Inflammatory macrophage (primary cell): ENCODE measurements at regions not wholly inside any gene's neighbourhood (a gene's known extent, or its start where the extent isn't known, plus 50 kb on each side); places are given as distances from the start of the nearest gene placed in this dataset.
"Not testable (repeated sequence)": the region's sequence is repeated elsewhere in the genome, so short reads cannot be mapped to it uniquely, and the experiment has no call there.

ENCODE experiments used
- DNase-seq, 2 donors: peaks; one replicate each; pipeline ENCODE4 v3.0.0-alpha.2; 2020 to 2022

DNA sequence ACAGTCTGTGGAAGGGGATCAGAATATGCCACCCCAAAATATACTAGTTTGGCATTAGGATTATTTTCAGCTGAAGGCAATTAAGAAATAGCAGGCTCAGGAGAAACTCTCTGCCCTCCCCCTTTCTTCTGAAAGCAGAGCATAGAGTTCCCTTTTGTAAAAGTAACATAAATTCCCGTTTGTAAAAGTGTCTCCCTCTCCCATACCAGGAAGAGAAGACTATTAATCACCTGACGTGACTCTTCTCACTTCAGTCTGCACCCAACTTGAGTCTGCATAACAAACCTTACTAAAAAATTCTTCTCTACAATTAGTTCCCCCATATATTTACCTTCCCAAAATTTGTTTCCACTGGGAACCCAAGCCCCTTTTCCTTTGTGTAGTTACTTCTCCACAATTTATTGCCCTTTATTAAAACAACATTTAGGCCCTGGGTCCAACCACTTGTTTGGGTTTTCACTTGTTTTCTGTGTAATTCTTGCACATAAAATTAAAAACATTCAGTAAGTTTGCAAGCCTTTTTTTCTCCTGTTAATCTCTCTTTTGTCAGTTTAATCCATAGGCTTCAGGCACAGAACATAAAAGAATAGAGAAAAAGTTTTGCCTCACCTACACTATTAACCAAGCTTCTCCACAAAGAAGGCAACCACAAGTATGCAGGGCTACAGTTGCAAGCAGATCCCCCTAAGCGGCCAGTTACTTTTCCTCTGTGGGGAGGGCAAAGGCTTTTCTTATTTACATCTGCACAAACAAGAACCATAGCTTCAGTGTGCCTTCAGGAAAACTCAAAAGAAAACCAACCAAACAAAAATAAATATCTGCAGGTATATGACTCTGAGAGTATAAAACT lies 73.8 kb upstream of the EPCAM start:
- peak; percentile 41 to 42 for DNase-seq

DNA sequence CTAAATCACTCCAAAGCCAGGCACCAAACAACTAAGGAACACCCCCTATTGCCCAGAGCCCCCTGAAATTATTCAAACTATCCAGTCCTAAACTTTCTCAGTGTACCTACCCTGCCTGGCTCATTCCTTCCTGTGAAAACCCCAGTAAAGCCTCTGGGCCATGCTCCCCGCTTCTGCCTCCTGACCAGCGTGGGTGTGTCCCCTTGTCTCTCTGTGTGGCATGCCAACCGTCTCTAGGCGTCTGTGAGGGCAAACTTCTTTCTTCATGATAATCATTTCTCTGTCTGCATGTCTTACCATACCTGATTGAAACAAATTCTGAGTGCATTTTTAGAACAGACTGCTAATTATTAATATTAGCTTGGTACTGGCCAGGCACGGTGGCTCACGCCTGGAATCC lies 75.1 kb upstream of the EPCAM start:
- peak; percentile 52 to 62 for DNase-seq

DNA sequence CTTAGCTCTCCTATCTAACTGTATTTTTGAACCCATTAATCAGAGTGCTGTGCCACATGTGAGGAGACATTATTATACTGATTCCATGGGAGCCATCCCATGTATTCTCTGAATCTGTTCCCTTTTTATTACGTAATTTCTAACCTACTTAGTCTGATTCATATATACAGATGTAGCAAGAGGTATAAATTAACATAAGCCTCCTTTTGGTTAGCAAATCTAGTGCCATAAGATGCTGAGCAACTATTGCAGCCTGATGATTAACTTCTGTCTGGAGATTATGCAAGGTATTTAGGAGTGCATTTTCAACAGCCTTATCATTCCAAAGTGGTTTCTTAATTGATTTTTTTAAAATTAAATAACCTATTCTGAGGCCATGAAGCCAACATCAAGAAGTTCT lies 80.2 kb upstream of the EPCAM start:
- peak; percentile 82 to 93 for DNase-seq

DNA sequence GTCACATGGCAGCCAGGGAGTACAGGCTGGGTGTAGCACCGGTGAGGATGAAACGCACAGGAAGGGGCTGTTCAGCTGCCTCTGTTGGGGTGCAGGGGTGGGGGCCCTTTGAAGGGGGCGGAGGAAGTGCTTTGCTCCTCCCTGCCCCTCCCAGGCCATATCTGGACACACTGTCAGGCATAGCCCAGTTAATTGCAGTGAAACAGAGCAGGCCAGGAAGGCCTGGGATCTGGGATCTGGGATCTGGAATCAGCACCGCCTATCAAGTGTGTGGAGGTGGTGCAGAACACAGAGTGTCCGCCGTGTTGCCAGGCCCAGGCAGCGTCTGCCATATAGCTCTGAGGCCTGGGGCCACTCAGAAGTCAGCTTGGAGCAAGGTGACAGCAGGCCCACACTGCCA lies 85.5 kb upstream of the EPCAM start:
- DNase-seq: no peak

DNA sequence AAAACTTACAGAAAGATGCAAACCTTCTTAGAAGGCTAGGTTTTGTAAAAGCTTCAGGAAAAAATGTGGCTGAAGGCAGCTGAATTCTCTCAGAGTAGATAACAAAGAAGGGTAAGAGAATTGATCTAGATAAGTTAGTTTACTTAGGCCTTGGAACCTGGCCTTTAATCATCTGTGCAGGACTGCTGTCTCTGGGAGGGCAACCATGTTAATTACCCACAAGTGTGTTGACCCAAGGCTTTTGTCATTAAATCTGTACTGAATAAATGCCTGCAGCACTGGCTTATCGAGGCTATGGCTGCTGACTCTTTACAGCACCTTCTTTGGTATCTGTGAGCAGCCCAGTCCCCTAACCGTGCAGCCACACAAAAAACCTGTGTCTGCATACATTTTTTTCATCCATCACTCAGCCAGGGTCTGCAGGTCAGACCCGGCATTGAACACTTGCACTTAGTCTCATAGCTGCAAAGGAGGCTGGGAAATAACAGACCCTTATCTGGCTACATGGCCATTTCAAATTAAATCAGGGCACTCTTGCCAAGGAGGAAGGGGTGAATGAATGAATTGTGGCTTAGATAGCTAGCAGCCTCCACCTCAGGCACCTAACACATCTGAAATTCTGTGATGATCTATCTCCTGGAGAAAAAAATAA lies 86.4 kb upstream of the EPCAM start:
- no peak for DNase-seq

DNA sequence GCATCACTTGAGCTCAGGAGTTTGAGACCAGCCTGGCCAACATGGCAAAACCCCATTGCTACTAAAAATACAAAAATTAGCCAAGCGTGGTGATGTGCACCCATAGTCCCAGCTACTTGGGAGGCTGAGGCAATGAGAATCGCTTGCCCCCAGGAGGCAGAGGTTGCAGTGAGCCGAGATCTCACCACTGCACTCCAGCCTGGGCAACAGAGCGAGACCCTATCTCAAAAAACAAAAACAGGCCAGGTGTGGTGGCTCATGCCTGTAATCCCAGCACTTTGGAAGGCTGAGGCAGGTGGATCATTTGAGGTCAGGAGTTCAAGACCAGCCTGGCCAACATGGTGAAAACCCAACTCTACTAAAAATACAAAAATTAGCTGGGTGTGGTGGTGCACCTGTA lies 89.6 kb upstream of the EPCAM start:
- DNase-seq: not testable (repeated sequence)

DNA sequence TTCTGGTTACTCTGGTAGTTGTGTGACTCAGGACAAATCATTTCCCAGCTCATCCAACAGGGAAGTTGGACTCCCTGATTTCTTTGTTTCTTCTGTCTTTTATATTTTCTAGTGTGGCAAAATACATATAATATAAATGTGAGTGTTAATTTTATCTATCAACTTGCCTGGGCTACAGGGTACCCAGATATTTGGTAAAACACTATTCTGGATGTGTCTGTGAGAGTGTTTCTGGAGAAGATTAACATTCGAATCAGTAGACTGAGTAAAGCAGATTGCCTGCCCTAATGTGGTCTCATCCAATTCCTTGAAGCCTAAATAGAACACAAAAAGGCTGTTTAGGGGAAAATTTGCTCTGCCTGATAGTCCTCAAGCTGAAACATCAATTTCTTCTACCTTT lies 91.1 kb upstream of the EPCAM start:
- DNase-seq: no peak

DNA sequence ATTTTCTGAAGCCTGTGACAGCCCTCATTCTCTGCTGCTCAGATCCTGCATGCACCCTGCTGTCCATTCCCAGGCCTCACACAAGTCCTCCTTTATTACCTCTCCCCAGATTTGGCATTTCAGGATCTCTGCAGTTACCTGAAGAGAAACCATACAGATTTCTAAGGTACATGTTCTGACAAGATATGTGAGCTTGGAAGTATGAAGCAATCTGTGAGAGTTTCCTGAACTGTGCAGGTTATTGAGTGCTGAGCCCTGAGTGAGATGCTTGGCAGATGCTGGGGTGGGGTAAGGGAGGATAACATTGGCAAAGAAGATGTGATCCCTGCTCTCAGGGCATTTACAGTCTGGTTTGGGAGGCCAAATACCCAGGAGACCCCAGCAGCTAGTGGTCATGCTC lies 91.9 kb upstream of the EPCAM start:
- no peak for DNase-seq

DNA sequence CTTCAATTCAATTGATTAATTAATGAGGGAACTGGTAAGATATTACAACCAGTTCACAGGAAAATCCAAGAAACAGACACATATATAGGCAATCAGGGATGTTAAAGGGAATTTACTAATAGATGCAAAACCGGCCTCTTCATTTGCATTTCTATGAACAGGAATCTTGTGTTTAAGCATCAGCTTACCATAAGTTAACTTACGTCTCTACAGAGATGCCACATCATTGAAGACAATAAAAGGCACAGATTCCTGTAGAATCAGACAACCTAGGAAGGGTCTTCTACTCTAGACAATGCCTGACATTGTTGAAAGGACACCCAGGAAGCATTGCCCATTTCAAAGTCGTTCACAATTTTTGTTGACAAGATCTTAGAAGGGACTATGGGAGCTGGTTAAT lies 93.0 kb upstream of the EPCAM start:
- DNase-seq: no peak

DNA sequence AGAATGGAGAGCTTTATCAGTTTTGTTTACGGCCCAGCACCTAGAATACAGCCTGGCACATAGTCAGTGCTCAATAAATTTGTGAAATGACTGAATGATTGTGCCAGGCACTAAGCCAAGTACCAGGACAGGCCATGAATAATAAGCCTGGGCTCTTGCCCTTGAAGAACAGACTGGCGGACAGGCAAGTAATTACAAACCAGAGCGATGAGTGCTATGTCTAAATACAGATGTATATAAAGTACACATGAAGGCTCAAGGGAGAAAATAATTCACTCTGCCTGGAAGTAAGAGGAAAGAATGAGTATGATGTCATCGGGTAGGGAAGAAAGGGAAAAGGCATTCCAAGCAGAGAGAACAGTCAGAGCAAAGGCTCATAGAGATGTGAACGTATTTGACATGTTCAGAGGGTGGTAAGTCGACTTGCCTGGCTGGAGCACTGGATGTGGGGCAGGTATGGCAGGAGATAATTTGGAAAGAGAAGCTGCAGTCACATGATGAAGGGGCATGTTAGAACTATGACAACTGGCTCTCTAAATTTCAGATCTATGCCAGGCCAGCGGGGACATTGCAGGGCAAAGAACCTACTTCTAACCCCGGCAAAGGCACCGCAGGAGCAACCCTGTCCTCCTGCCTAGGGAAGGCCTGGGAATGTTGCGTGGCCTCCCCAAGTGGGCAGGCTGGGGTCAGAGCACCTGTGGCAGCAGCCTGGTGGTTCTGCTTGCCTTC lies 94.9 kb upstream of the EPCAM start:
- DNase-seq: no peak

DNA sequence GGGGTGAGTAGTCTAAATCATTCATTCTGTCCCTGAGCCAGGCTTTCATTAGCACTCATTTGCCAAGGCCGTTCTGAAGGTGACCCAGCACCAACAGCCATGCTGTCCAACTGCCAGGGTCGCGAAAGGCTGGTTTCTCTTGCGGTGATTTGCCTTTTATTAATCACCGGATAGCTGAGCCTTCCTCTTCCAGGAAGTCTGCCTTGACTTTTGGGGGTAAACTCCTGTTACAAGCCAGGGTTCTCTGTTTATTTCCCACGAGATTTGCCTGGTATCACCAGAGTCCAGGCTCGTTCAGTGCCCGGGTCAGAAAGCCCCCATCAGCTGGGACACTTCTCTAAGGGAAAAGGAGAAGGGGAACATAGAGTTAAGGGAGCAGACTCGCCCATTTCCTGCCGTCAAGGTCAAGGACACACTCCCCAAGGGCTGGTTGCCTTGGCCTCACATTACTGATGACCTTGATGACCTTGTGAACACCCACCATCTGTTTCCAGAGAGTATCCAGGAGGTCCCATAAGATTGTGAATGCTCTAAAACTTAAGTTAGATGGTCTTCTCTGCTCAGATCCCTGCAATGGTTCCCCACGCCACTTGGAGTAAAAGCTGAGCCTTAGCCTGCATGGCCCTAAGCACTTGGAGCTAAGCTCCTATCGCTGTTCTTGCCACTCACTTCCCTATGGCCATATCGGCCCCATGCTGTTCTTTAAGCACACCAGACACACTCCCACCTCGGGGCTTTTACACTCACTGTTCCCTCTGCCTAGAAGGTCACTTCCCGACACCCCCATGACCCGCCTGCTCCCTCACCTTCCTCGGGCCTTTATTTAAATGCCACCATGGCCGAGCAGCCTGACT lies 96.0 kb upstream of the EPCAM start:
- peak; percentile 7 to 28 for DNase-seq

DNA sequence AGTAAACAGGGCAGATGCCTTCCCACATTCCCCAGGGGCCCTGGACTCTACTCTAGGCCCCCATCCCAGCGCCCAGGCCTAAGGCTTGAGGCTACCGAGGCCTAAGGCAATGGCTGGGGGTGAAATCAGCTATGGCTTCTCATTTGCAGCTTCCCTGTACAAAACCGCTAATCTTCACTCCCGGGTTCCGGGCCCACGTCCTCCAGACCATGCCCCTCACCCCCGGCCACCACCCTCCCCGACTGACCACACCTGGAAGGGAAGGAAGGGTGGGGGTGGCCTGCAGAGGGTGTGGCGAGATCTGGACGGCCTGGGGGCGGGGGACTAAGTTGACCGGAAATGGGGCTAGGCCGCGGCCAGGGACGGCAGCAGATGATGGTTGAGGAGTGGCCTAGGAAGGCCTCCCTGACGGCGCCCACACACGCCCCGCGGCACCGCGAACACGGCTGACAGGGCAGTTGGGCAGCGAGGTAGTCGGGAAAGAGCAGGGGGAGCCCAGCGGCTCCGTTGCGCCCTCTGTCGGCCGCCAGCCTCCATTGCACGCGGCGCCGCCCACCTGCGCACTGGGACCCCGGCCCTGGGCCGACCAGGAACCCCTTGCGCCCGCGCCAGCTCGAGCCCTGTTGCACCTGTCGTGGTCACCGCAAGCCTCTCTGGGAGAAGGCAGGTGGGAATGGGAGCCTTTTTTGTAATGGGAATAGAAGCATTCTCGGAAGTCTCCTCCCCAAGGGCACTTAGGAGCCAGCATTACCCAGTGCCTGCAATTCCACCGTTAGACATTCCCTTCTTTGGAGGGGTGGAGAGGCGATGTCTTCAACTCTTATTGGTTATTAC lies 95.9 kb upstream of the CALM2 start:
- peak; percentile 54 to 65 for DNase-seq

DNA sequence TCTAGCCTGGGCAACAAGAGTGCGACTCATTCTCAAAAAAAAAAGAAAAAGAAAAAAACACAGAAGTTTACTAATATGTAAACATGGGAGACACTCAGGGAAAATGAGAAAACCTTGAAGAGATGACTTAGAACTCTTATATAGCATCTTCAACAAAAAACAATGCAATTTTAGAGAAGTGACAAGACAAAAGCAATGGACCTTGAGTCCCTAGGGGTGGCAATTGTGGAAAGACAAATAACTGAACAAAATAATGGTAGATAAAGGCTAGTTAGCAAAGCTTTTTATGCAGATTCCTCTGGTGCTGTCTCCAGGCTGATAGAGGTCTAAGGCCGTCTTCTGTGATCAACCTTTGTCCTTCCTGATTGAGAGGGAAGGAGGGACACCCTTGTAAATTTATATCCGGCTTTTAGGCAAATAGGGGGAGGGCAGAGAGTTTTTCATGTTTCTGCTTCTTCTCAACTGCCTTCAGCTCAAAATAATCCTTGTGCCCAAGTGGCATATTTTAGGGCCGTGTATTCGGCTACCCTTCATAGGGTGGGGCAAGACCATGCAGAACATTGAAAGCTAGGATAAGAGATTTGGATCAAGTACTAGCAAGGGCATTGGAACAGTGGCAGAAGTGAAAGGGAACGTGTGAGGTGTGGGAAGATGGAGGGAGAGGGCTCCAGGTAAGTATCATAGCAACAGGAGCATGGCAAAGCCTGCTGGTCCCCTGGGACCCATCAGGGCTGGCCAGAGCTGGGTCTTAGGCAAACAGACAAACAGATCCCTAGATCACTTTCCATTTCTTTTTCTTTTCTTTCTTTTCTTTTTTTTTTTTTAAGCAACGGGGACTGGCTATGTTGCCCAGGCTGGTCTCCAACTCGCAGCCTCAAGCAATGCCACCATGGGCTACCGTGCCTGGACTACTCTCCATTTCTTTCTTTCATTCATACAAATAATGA lies 95.0 kb upstream of the CALM2 start:
- no peak for DNase-seq

DNA sequence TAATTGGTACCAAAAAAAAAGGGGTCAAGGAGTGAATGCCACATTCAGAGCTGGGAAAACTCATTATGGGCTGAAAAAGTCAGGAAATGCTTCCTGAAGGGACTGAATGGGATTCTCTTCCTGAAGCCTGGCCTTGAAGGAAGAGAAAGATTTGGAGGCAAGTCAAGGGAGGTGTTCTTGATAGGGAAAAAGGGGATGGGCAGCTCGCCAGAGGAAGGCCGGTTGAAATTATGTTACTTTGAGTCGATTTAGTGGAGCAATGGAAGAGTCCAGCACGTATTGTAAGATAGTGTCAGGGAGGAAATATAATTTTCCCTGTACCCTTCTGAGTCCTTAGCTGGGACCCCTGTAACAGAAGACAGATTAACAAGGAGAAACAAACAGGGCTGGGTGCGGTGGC lies 94.1 kb upstream of the CALM2 start:
- no peak for DNase-seq

DNA sequence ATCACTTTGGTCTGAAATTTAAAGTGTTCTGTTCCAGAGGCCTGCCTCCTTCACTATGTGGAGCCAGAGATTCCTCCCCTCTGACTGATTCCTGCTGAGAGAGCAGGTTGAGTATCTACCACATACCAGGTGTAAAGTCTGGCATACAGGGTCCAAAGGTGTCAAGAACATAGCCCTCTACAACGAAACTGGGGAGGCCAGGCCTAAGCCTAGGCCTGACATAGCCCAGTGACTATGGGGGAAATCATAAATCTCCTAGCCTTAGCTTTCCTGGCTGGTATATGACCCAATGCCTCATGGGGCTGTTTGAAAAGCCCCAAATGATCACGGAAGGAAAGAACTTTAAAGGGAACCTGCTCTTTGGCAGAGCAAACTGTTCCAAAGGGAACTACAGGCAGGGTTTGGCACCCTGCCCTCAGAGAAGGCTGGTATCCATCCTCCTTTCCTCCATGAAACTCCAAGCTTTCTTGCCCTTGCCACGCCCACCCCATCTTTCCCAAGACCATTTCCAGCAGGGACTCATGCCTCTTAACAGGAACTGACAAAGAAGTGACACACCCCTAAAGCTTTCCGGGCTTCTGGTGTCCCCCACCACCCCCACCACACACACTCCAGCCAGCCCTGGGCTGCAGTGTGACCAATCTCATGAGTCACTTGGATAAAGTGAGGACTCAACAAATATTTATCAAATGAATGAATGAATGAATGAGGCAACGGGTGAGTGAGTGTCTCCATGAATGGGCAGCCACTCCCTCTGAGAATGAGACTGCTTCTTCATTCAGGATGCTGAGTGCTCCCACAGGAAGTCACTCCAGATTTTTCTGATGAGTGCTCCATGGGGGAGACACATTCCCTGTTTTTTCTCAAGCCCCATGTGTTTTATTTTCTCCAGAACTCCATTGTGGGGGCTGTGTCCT lies 93.3 kb upstream of the CALM2 start:
- DNase-seq: peak; percentile 69 to 73

DNA sequence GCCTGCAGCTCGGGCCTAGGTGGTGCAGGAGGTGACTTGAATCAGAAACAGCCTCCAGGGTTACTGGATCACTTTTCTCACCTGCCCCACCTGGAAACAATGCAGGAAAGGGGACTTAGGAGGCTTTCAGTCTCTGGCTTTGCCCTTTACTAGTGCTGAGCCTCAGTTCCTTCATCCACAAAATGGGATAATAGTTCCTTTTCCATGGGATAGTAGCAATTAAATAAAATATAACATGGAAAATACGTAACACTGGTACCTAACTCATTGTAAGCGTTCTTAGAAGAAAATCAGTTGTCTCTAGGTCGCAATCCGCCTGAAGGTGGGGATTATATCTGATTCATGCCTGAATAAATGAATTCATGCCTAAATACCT lies 91.4 kb upstream of the CALM2 start:
- DNase-seq: no peak

DNA sequence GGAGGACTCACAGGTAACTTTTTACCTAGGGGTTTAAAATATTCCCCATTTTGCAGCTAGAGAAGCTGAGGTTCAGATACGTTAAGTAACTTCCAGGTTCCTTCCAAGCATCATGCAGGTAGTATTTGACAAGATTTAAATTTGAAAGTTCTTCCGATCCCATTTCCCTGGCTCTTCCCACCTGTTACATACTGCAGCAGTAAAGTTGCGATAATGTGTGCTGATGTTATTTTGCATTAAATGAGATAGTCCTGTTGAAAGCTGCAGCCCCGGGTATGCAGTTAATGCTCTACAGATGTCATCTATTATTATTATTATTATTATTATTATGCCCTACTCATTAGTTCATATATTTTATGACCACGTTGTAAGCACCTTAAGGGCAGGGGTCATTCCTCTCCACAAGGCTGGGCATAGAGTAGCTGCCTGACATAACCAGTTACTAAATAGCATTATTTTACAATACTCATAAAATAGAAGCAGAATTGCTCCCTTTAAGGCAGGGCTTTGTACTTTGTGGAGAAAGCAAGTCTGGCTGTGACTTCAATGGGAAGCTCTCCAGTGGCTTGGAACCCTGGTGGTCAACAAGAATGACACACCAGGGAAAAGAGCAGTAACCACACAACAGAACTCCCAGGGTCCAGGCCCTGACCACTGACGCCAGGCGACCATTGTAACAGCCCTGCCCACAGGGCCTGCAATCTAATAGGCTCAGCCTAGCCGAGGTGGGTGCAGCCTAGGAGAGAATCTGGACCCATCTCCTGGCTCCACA lies 90.8 kb upstream of the CALM2 start:
- DNase-seq: no peak

DNA sequence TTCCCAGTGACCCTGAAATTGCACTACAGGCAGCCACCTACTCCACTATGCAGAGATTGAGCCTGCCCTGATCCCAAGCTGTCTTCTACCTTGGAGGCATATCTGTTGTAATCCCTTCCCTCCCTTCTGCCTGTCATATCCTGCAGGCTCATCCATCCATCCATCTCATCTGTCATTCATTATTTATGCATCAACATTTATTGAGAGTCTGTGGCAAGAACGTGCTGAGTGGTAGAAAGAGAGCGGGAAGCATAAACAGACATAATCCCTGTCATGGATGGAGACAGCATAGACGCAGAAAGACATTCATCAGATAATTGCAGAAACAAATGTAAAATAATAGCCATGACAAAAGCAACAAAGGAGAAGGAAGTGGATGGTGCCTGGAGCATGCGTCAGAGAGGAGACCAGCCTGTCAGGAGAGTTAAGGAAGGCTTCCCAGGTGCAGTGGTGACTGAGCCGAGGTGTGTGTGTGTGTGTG lies 89.5 kb upstream of the CALM2 start:
- no peak for DNase-seq

DNA sequence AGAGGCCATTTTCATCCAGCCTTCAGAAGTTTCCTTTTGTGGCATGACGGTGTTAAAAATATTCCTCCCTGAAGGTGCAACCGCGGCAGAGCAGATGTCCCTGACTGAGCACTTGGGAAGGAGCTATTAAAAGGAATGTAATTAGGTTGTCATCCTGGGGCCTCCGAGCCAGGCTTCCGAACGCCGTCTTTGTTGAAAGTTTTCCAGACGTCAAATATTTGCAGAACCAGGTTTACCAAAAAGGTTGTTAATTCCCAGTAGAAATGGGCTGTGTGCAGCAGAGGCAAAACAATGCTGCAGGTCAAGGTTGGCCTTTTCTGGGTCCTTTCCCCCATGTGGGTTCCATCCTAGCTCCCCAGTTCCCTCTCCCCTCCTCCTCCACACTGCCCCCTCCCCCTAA lies 88.8 kb upstream of the CALM2 start:
- no peak for DNase-seq
